HG02610 (cell line): ENCODE measurements at regions not wholly inside any gene's neighbourhood (a gene's known extent, or its start where the extent isn't known, plus 50 kb on each side); places are given as distances from the start of the nearest gene placed in this dataset.

Experiments used
- ATAC-seq: cut with Tn5 transposase; IDR thresholded peaks from one replicate; pipeline ENCODE4 v1.9.1; 2021; ENCODE audit warnings: mild to moderate bottlenecking, moderate library complexity; ENCODE audit not compliant: unreplicated experiment

DNA sequence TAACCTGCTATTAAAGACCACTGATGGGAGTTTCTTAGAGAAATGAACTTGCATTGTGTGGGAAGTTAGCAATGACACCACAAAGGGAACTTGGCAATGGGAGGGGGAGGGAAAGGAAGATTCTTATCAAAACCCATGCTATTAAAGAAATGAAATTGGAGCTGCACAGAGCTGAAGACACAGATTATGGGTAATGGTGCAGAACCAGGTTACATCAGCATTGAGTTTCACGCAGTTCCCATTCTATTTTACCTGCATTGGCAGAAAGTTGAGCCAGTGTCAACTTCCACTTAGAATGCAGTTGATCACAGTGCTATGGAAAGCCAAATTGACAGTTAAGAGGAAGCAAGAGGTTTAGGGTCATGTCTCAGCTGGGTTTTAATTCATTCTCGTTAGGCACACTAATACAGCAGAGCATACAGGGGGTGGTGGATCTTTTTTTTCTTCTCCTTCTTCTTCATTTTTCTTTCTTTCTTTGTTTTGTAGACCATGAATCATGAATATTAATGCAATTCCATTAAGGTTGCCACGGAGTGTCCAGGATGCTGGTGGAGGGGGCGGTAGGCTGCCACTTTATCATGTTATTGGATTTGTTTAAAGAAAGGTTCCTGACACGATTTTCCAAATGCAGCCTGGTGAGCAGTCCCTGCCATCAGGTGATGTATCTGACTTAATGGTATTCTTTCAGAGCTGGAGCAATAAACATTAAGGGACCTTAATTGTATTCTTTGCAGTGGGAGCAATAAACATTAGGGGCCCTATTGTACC, 1092.0 kb upstream of the MAP3K7 start:
- ATAC-seq, result no peak

GRCh38 chr6:91672201-91672600, 1085.3 kb upstream of the MAP3K7 start:
- ATAC-seq, result no peak

DNA sequence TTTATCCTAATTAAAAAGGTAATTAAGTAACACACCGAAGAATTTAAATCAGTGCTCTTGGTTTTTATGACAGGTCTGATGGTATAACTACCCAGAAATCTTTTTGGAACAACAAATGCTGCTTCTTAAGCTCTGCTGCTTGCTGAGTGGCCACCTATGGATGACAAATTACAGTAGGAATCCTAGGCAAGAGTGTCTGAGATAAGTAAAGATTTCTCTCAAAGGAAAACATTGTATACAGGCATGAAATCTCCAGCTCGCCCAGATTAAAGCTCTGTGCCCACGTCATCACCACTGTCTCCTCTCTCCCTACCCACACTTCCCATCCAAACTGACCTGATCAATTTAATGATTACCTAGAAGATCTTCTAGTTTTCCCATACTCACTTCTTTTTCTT, 1083.0 kb upstream of the MAP3K7 start:
- ATAC-seq, result no peak

- no peak for ATAC-seq
These were observed 1082.4 kb upstream of the MAP3K7 start for GRCh38 chr6:91669154-91669870.

DNA sequence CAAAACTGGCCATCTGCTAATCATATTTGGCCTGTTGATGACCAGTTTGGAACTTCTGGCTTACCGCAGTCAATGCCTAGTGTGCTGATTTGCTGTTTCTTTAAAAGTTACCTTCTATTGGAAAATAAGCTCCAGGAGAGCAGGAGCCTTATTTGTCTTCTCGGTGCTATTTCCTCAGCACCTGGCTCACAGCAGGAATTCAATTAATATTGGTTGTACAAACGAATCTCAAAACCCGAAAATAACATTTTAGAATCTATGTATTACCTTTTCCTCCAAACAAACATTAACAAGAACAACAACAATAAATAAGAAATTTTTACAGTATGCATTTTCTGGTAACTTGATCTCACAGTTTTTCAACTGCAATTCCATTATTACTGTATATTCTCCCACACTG, 1080.7 kb upstream of the MAP3K7 start:
- ATAC-seq, result no peak

- peak; percentile 89 for ATAC-seq
These were observed 1077.6 kb upstream of the MAP3K7 start for GRCh38 chr6:91664327-91664959.

GRCh38 chr6:91660893-91661292, 1074.0 kb upstream of the MAP3K7 start:
- ATAC-seq, result no peak

DNA sequence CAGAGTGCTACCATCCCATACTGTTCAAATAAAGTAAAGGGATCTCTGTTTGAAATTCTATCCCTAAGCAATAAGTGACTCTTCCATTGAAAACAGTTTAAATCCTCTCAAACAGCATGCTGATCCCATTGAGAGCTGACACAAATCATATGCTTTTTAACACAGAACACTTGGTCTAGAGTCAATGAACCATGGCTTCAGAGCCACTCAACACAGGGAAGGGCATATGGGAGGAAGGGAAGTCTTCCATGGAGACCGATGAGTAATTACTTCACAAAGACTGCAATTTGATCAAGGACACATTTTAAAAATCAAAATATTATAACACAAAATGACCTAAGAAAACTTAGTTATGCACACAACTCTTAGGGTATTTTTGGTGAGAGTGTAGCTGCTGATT, 1073.0 kb upstream of the MAP3K7 start:
- ATAC-seq, result no peak

DNA sequence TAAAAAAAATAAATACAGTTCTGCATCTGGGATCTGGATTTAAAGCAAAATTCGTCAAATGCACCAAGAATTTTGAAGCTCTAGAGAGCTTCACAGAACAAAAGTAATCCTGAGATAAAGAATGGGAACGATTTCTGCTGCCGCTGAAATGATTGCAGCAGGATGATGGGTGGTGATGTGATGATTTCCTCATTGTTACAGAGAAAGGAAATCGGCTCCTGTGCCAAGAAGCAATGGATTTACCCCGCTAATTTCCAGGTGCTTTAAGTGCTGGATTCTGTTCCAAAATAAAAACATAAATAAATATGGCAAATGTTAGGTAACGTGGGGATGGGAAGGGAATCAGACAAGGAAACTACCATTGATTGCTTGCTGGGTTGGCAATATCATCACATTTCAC, 1067.9 kb upstream of the MAP3K7 start:
- no peak for ATAC-seq

GRCh38 chr6:91654357-91654756, 1067.5 kb upstream of the MAP3K7 start:
- ATAC-seq, result no peak

- ATAC-seq, result no peak
These were observed 1067.0 kb upstream of the MAP3K7 start for GRCh38 chr6:91653895-91654294.

GRCh38 chr6:91653076-91653723, 1066.3 kb upstream of the MAP3K7 start:
- no peak for ATAC-seq

GRCh38 chr6:91646649-91647048, 1059.8 kb upstream of the MAP3K7 start:
- ATAC-seq, result no peak

- ATAC-seq, result no peak
These were observed 1058.9 kb upstream of the MAP3K7 start for GRCh38 chr6:91645811-91646210.

- no peak for ATAC-seq
These were observed 1050.3 kb upstream of the MAP3K7 start for GRCh38 chr6:91637217-91637616.

GRCh38 chr6:91634791-91635190, 1047.9 kb upstream of the MAP3K7 start:
- no peak for ATAC-seq

- ATAC-seq, result no peak
These were observed 1046.7 kb upstream of the MAP3K7 start for GRCh38 chr6:91633374-91634111.

DNA sequence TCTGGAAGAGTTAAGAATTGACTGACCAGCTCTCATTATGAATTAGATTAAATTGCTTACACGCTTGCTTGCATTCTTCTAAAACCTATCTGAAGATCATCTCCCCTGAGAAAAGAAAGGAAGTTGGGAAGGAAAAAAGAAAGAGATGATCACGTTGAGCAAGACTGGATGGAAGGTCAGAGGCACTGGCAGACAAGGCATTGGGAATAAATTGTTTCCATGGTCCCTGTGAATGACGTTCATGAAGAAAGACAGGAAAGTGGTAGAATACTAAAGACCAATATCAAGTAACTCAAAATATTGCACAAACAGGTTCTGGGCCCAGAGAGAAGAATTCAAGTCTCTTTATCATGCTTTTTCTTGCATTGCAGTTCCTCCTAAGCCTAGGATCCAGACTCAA, 1045.4 kb upstream of the MAP3K7 start:
- no peak for ATAC-seq

GRCh38 chr6:91631227-91631626, 1044.4 kb upstream of the MAP3K7 start:
- ATAC-seq, result no peak

- no peak for ATAC-seq
These were observed 1040.0 kb upstream of the MAP3K7 start for GRCh38 chr6:91626911-91627310.

DNA sequence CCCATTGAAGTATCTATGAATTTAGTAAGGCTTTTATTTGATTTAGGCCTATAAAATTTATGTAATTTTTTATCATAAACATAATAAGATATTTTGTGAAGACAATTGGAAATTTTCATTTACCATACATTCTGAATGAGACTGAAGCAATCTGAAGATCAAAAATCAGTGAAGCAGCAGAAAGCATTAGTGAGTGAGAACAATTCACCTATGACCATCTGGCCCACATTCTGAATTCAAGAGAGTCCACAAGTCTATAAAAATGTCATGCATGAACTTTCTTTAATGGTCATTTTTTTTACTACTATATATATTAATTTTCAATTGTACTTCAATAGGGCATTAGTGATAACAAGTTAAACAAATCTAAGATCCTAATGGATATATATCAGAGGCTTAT, 1026.6 kb upstream of the MAP3K7 start:
- ATAC-seq, result no peak
